Mesothelial cell of epicardium (in vitro differentiated cells): ENCODE measurements at regions not wholly inside any gene's neighbourhood (a gene's known extent, or its start where the extent isn't known, plus 50 kb on each side); places are given as distances from the start of the nearest gene placed in this dataset.
A peak's percentile ranks its signal among the peaks of the same experiment; 100 is the strongest.

Experiments
- DNase-seq, 2 experiments: peaks; one replicate each; pipeline ENCODE4 v3.0.0; 2021; ENCODE audit warnings: low spot score in 2 of 2; ENCODE audit not compliant: unreplicated experiment in 2 of 2
- H3K27ac Mint-ChIP-seq: 2 replicates; pipeline ENCODE4 v1.8.0; 2021; ENCODE audit warnings: mixed read lengths
- H3K27me3 Mint-ChIP-seq: 2 replicates; pipeline ENCODE4 v1.8.0; 2021; ENCODE audit warnings: low read depth, mixed read lengths
- H3K36me3 Mint-ChIP-seq: 2 replicates; pipeline ENCODE4 v1.8.0; 2021; ENCODE audit warnings: mixed read lengths
- H3K4me1 Mint-ChIP-seq: 2 replicates; pipeline ENCODE4 v1.8.0; 2021; ENCODE audit warnings: mixed read lengths
- H3K4me3 Mint-ChIP-seq: 2 replicates; pipeline ENCODE4 v1.8.0; 2021; ENCODE audit warnings: mild to moderate bottlenecking, moderate library complexity, mixed read lengths
- H3K9me3 Mint-ChIP-seq: 2 replicates; pipeline ENCODE4 v1.8.0; 2021; ENCODE audit warnings: mixed read lengths
- TF ChIP-seq, protein P1 (sequence below): fragments of 200-600 bp; sonication (generic); IDR thresholded peaks from one replicate; pipeline ENCODE4 v1.5.0; 2021; ENCODE audit warnings: antibody characterized with exemption; ENCODE audit not compliant: unreplicated experiment

DNA sequence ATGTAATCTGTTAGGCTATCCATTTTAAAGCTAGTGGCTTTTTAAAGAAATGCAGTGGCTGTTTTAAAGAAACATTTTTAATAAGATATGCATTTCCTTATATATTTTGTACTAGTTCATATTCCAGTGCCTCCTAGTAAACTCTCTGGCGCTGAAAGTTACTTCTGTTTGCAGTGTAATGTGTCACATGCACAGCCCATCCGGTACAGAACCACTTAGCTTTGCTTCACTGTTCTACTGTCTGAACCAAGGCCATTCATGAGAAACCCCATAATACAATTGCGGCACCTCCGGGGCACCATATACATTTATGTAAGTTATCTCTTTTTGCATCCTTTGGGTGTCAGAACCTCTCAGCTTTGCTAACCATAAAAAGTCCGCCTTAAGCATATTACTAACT lies 114.6 kb upstream of the KCTD1 start:
- TF ChIP-seq, protein P1, sequence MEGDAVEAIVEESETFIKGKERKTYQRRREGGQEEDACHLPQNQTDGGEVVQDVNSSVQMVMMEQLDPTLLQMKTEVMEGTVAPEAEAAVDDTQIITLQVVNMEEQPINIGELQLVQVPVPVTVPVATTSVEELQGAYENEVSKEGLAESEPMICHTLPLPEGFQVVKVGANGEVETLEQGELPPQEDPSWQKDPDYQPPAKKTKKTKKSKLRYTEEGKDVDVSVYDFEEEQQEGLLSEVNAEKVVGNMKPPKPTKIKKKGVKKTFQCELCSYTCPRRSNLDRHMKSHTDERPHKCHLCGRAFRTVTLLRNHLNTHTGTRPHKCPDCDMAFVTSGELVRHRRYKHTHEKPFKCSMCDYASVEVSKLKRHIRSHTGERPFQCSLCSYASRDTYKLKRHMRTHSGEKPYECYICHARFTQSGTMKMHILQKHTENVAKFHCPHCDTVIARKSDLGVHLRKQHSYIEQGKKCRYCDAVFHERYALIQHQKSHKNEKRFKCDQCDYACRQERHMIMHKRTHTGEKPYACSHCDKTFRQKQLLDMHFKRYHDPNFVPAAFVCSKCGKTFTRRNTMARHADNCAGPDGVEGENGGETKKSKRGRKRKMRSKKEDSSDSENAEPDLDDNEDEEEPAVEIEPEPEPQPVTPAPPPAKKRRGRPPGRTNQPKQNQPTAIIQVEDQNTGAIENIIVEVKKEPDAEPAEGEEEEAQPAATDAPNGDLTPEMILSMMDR, result no peak
- Mint-ChIP-seq H3K9me3 (no peaks in the 10 kb centered on the region), H3K4me3 (no peak overlapping the region), H3K4me1 (peaks cover 8% of the 10 kb centered on the region), H3K27me3 (peaks cover 17% of the 10 kb centered on the region), H3K36me3 (no peaks in the 10 kb centered on the region), H3K27ac (no peak overlapping the region)
- DNase-seq, result no peak

DNA sequence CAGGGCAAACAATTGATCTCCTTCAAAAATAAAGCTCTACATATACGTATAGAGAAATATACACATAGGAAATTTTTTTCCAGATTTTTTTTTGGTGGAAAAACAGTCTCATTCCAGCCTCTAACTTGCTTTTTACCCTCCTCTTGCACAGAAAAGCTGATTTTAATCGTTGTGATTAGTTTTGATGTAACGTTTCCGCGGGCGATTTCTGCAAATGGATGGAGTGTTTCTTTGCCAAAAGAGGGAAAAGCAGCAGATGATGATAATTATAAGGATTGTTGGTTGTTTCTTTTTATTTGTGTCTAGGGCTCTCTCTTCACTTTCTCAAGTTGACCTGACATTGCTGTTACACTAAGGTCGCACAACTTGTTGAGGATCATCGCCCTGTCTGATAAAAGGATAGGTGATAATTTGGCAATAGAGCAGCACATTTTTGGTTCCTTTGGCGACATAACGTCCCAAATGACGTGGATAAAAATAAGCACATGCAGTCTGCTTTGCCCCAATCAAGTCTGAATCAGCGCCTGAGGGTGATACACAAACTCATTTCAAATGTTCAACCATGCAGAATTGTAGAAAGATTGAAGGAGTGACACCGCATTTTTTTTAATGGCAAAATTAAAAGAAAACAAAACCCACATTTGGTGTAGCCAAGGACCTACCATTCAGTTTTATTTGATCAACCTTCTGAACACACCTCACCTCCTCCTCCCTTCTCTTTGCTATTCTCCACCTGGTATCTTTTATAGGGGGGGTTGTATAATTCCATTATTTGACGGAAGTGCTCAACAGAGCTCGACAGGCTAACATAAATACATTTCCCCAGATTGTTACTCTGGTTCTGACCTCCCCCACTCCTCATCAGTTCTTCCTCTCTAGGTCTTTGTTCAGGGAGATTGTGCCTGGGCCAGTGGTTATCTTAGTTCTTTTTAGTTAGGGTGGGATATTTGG lies 109.6 kb upstream of the KCTD1 start:
- Mint-ChIP-seq H3K4me1 (peaks cover 27% of the 10 kb centered on the region), H3K27ac (peak overlapping the region; percentile 89), H3K4me3 (peak overlapping the region; percentile 91), H3K9me3 (no peaks in the 10 kb centered on the region), H3K36me3 (no peaks in the 10 kb centered on the region), H3K27me3 (peaks cover 4% of the 10 kb centered on the region)
- no peak for DNase-seq
- TF ChIP-seq, protein P1, result no peak

DNA sequence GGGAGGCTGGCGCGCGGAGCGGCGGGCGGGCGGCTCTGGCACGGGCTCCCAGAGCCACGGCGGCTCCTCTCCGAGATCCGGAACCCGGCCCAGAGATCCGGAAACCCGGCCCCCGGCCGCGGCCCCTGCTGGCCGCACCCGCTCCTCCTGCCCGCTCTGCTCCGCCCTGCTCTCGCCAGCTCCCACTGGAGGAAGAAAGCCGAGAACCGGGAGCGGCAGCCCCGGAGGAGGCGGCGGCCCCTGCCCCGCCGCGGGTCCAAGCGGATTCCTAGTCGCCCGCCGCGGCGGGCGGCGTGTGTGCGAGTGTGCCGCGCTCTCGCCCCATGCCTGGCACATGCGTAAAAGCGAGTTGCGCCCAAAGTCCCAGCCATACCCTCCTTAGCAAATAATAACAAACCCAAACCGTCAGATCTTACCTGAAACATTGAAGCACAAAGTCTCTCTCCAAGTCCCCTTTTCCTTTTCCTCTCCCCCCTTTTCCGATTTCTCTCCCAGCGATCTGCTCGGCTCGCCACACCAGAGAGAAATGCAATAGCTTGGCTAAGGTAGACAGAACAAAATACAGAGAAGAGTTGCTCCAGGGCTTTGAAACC lies 108.7 kb upstream of the KCTD1 start:
- Mint-ChIP-seq H3K27me3 (peaks cover 6% of the 10 kb centered on the region), H3K4me1 (peaks cover 27% of the 10 kb centered on the region), H3K4me3 (peak overlapping the region; percentile 91), H3K27ac (peak overlapping the region; percentile 89), H3K9me3 (no peaks in the 10 kb centered on the region), H3K36me3 (no peaks in the 10 kb centered on the region)
- TF ChIP-seq, protein P1, result no peak
- DNase-seq, result peak; percentile 44 to 74

DNA sequence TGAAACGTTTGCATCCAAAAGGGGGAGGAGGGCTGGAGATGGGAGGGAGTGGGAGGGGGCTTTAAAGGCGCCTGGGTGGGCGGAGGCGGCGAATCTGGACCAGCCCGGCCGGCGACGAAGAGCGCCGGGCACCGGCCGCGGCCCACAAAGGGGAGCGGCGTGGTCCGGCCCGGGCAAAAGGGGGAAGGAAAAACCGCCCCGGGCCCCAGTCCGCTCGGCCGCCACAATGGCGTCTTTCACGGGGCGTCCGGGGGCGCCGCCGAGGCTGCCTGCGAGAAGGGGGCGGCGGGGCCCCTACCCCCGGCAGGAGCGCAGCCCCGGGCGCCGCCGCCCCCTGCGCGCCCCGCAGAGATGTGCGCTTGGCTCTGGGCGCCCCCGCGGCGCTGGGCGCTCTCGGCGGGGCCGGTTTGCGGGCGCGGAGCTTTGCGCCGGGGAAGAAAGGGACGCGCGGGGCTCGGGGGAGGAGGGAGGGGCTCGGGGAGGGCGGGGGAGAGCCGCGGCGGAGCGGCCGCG lies 108.1 kb upstream of the KCTD1 start:
- H3K36me3 Mint-ChIP-seq, result no peaks in the 10 kb centered on the region
- no peak for DNase-seq
- H3K4me1 Mint-ChIP-seq, result peaks cover 27% of the 10 kb centered on the region

More for the DNA sequence above, 108.1 kb upstream of the KCTD1 start:
- H3K27ac Mint-ChIP-seq, result no peak overlapping the region
- TF ChIP-seq, protein P1, result no peak
- no peaks in the 10 kb centered on the region for H3K9me3 Mint-ChIP-seq
- H3K4me3 Mint-ChIP-seq, result peak overlapping the region; percentile 76
- H3K27me3 Mint-ChIP-seq, result peaks cover 6% of the 10 kb centered on the region
